SJSA1 (cell line): ENCODE measurements at regions not wholly inside any gene's neighbourhood (a gene's known extent, or its start where the extent isn't known, plus 50 kb on each side); places are given as distances from the start of the nearest gene placed in this dataset.

Experiments used
- DNase-seq, 2 experiments: peaks; one replicate each; pipeline ENCODE4 v3.0.0-alpha.2; 2015 to 2020; ENCODE audit warnings: low spot score in 2 of 2, low read depth in 1 of 2
- H3K27ac ChIP-seq: fragments of 250-450 bp; sonication (Bioruptor Pico); 2 replicates; pipeline ENCODE4 v1.5.1; 2020; ENCODE audit warnings: mild to moderate bottlenecking, moderate library complexity
- H3K27me3 ChIP-seq: fragments of 250-450 bp; sonication (Bioruptor Pico); replicated peaks from 2 replicates; pipeline ENCODE4 v1.5.1; 2020; ENCODE audit warnings: mild to moderate bottlenecking, moderate library complexity
- H3K36me3 ChIP-seq: fragments of 250-450 bp; sonication (Bioruptor Pico); 2 replicates; pipeline ENCODE4 v1.5.1; 2020; ENCODE audit warnings: mild to moderate bottlenecking
- H3K4me1 ChIP-seq: fragments of 250-450 bp; sonication (Bioruptor Pico); replicated peaks from 2 replicates; pipeline ENCODE4 v1.6.1; 2021; ENCODE audit warnings: mild to moderate bottlenecking
- H3K4me3 ChIP-seq: fragments of 250-450 bp; sonication (Bioruptor Pico); 2 replicates; pipeline ENCODE4 v1.5.1; 2020; ENCODE audit warnings: mild to moderate bottlenecking
- H3K9me3 ChIP-seq: fragments of 250-450 bp; sonication (Bioruptor Pico); replicated peaks from 2 replicates; pipeline ENCODE4 v1.5.1; 2020; ENCODE audit warnings: mild to moderate bottlenecking

DNA sequence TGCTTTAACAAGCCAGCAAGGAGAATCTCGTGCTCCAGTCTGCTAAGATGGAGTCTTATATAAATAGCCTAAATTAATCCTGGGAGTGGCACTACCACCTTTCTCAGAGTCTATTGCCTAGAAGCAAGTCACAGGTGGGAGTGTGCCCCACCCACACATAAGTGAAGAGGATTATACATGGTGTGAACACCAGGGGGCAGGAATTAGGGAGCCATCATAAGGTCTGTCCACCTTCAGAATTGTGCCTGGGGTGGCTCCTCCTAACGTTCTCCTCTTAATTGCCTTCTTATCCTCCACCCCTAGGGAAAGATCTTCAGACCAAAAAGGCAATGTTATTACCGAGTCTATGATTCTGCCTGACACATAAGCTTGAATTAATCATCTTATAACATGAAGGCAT is 276.8 kb upstream of the SESN3 start:
- Histone ChIP-seq H3K4me3 (no peak overlapping the region), H3K36me3 (no peaks in the 10 kb centered on the region), H3K27ac (no peak overlapping the region), H3K4me1 (no peaks in the 10 kb centered on the region), H3K27me3 (no peaks in the 10 kb centered on the region), H3K9me3 (no peaks in the 10 kb centered on the region)
- DNase-seq = no peak

DNA sequence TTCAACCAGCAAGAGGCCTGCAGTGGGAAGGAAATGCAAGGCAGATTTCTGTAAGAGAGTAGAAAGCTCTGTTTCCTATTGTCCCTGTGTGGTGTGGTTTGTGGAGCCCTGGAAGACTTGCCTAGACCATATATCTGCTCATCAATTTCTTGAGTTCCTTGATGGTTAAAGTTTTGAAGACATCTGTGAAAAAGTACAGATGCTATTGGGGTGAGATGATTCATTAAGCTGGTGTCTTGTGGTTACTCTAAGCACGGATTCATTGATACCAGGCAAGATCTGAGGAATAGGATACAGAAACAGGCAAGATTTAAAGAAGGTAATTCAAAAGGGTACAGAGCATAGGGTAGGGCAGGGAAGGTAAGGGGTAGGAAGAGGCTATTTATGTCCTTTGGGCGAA is 275.8 kb upstream of the SESN3 start:
- no peaks in the 10 kb centered on the region for H3K9me3 ChIP-seq
- no peak overlapping the region for H3K27ac ChIP-seq
- H3K27me3 ChIP-seq = no peaks in the 10 kb centered on the region
- no peaks in the 10 kb centered on the region for H3K36me3 ChIP-seq
- no peak for DNase-seq
- no peak overlapping the region for H3K4me3 ChIP-seq
- H3K4me1 ChIP-seq = no peaks in the 10 kb centered on the region

- no peak for DNase-seq
- H3K27ac ChIP-seq = no peak overlapping the region
These were observed 275.0 kb upstream of the SESN3 start for GRCh38 chr11:95505927-95506426.

DNA sequence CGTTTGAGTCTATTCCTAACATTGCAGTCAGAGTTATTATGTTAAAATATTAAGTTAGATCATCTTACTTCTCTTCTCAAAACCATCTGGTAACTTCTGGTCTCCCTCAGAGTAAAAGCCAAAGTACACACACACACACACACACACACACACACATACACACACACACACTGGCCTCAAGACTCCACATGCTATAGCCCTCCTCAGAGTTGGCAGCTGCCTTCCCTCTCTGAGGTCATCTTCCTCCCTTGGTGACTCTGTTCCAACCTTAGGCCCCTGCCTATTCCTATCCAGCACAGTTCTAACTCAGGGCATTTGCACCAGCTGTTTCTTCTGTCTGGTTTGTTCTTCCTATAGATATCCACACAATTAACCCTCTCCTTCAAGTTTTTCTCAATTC is 272.0 kb upstream of the SESN3 start:
- no peak for DNase-seq
- Histone ChIP-seq H3K27ac (no peak overlapping the region), H3K4me1 (peaks cover 11% of the 10 kb centered on the region), H3K9me3 (no peaks in the 10 kb centered on the region), H3K27me3 (no peaks in the 10 kb centered on the region), H3K4me3 (no peak overlapping the region), H3K36me3 (no peaks in the 10 kb centered on the region)

More at GRCh38 chr11:95505927-95506426, 275.0 kb upstream of the SESN3 start:
- Histone ChIP-seq H3K9me3 (no peaks in the 10 kb centered on the region), H3K4me1 (no peaks in the 10 kb centered on the region), H3K4me3 (no peak overlapping the region), H3K27me3 (no peaks in the 10 kb centered on the region), H3K36me3 (no peaks in the 10 kb centered on the region)

GRCh38 chr11:95502522-95502921 is 271.5 kb upstream of the SESN3 start:
- Histone ChIP-seq H3K27me3 (no peaks in the 10 kb centered on the region), H3K36me3 (no peaks in the 10 kb centered on the region), H3K4me3 (no peak overlapping the region), H3K27ac (no peak overlapping the region), H3K9me3 (no peaks in the 10 kb centered on the region), H3K4me1 (peaks cover 11% of the 10 kb centered on the region)
- DNase-seq = no peak

GRCh38 chr11:95501761-95502266 is 270.8 kb upstream of the SESN3 start:
- no peaks in the 10 kb centered on the region for H3K36me3 ChIP-seq
- no peak overlapping the region for H3K27ac ChIP-seq
- peaks cover 11% of the 10 kb centered on the region for H3K4me1 ChIP-seq
- no peak for DNase-seq
- no peaks in the 10 kb centered on the region for H3K27me3 ChIP-seq
- no peaks in the 10 kb centered on the region for H3K9me3 ChIP-seq
- no peak overlapping the region for H3K4me3 ChIP-seq

DNA sequence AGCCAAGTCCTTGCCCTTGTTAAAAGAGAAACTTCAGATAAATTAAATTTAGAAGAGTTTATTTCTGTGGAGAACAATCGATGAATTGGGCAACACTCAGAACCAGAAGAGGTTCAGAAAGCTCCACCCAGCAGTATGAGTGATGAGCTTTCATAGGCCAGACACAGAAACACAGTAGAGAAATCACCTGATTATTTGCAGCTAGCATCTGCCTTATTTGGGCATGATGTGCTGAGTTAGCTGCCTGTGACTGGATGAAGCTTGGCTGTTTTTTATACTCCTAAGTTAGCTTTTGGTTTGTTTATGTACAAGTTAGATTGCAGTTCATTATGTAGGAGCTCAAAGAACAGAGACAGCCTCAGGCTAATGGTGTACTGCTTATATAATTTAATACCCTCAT is 269.5 kb upstream of the SESN3 start:
- H3K27ac ChIP-seq = no peak overlapping the region
- DNase-seq = no peak
- peaks cover 11% of the 10 kb centered on the region for H3K4me1 ChIP-seq
- H3K9me3 ChIP-seq = no peaks in the 10 kb centered on the region
- no peaks in the 10 kb centered on the region for H3K27me3 ChIP-seq
- H3K4me3 ChIP-seq = no peak overlapping the region
- H3K36me3 ChIP-seq = no peaks in the 10 kb centered on the region

DNA sequence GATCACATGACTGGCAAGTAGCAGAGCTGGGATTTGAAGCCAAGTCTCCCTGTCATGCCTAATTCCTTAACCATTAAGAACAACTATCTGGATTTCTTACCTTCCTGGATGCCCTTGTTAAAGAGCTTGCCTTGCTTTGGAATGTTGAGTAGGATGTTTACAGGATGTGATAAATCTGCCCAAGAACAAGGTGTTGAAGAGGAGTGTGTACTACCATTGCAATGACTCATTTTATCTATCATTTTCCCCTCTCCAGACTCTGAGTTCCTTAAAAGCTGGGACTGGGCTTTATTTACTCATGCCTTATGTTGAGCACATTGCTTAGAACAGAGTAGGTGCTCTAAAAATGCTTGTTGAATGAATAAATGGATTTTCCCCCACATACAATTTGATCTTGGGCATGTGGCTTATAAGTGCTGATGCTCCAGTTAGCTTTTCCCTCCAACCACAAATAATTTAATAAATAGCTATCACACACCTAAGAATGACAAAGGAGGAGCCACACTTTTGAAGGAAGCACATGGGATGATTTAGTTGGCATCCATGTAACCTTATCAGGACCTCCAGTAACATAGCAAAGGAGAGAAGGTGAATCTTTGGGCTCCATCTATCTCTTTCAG is 268.6 kb upstream of the SESN3 start:
- H3K4me1 ChIP-seq = peaks cover 11% of the 10 kb centered on the region
- no peaks in the 10 kb centered on the region for H3K36me3 ChIP-seq
- no peaks in the 10 kb centered on the region for H3K27me3 ChIP-seq
- peak in 1 of 2 experiments; percentile 15 for DNase-seq
- H3K27ac ChIP-seq = peak overlapping the region; percentile 42; the same call in 1 of the 2 replicates
- H3K9me3 ChIP-seq = no peaks in the 10 kb centered on the region
- H3K4me3 ChIP-seq = no peak overlapping the region

DNA sequence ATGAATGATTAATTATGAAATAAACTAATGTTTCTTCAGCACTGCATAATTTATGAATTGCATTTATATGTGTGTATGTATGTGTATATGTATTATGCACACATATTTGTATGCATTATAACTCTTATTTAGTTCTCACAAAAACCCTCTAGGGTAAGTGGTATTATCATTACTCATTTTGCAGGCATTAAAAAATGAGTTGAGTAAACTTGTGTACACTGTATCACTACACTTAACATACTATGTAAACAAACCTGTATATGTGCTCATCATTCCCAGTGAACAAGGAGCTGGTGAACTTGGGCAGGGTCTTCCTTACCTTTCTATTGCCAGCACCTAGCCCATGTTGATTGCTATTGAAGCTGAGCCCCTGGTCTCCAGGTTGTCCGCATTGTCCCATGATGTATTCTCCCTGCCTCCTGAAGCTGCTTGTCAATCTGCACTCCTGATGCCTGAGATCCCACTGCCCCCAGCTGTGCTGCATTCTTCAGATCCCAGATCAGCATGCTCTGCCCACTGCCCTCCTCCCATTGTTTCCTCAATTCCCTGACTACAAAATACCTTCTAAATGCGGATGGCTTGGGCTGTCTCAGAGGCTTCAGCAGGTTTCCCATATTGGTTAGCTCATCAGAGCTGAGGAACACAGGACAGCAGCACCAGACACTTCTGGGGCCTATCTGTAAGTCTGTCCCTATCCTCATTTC is 267.9 kb upstream of the SESN3 start:
- Histone ChIP-seq H3K27me3 (no peaks in the 10 kb centered on the region), H3K9me3 (no peaks in the 10 kb centered on the region), H3K4me1 (peaks cover 11% of the 10 kb centered on the region), H3K27ac (peak overlapping the region; percentile 42; the same call in 1 of the 2 replicates), H3K36me3 (no peaks in the 10 kb centered on the region), H3K4me3 (no peak overlapping the region)
- DNase-seq = peak in 1 of 2 experiments; percentile 11

DNA sequence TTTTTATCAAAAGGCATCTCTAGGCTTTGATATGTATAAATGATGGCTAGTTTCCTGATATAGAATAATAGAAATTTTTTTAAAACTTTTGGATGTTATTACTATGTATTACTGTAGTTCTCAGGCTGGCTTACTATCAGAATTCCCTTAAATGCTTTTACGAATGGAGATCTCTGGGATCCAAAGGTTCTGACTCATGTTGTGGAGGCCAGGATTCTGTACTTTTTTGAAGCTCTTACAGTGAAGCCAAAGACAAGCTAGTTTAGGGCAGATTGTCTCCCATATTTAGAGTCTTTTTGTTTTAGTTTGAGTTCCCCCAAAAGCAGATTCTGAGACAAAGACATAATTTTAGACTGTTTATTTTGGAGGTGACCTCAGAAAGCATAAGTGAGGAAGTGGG is 265.9 kb upstream of the SESN3 start:
- Histone ChIP-seq H3K36me3 (no peaks in the 10 kb centered on the region), H3K27ac (no peak overlapping the region), H3K9me3 (no peaks in the 10 kb centered on the region), H3K4me3 (no peak overlapping the region), H3K27me3 (no peaks in the 10 kb centered on the region), H3K4me1 (peaks cover 11% of the 10 kb centered on the region)
- no peak for DNase-seq

GRCh38 chr11:95495706-95496105 is 264.7 kb upstream of the SESN3 start:
- H3K4me3 ChIP-seq = no peak overlapping the region
- no peaks in the 10 kb centered on the region for H3K36me3 ChIP-seq

DNA sequence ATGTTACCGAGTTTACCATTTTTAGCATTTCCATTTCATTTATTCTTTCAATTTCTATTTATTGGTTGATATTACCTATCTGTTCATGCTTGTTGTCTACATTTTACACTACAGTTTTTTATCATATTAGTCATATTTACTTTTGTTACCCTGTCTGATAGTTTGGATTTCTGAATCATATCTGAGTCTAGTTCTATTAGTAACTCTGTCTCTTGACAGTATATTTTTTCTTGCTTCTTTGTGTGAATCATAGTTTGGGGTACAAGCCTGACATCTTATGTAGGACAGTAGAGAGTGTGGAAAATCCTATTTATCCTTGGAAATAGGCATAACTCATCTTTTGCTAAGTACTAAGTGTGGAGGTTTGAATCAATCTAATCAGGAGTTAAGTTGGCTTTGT is 263.9 kb upstream of the SESN3 start:
- DNase-seq = no peak
- Histone ChIP-seq H3K9me3 (no peaks in the 10 kb centered on the region), H3K36me3 (no peaks in the 10 kb centered on the region), H3K4me1 (peaks cover 10% of the 10 kb centered on the region), H3K27ac (no peak overlapping the region), H3K27me3 (no peaks in the 10 kb centered on the region), H3K4me3 (no peak overlapping the region)

More at GRCh38 chr11:95495706-95496105, 264.7 kb upstream of the SESN3 start:
- no peak overlapping the region for H3K27ac ChIP-seq
- no peaks in the 10 kb centered on the region for H3K9me3 ChIP-seq
- no peak for DNase-seq
- H3K4me1 ChIP-seq = peaks cover 11% of the 10 kb centered on the region
- no peaks in the 10 kb centered on the region for H3K27me3 ChIP-seq

DNA sequence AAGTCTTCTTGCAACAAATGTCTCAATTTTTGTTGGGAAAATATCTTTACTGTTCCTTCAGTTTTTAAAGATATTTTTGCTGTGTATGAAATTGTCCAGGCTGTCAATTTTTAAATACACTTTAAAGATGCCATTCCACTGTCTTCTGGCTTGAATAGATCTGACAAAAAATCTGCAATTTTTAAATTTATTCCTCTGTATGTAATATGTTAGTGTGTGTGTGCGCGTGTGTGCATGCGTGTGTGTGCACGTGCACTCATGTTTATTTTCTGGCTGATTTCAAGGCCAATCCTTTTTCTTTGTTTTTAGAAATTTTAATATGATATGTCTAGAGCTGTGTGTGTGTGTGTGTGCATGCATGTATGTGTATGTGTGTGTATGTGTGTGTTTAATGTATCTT is 263.2 kb upstream of the SESN3 start:
- no peaks in the 10 kb centered on the region for H3K9me3 ChIP-seq
- no peak overlapping the region for H3K27ac ChIP-seq
- H3K4me3 ChIP-seq = no peak overlapping the region
- DNase-seq = no peak
- peaks cover 3% of the 10 kb centered on the region for H3K4me1 ChIP-seq
- no peaks in the 10 kb centered on the region for H3K36me3 ChIP-seq
- H3K27me3 ChIP-seq = no peaks in the 10 kb centered on the region

GRCh38 chr11:95490625-95491024 is 259.6 kb upstream of the SESN3 start:
- DNase-seq = no peak
- Histone ChIP-seq H3K27me3 (no peaks in the 10 kb centered on the region), H3K9me3 (no peaks in the 10 kb centered on the region), H3K27ac (no peak overlapping the region), H3K4me3 (no peak overlapping the region), H3K4me1 (no peaks in the 10 kb centered on the region; the same call in 1 of the 2 replicates), H3K36me3 (no peaks in the 10 kb centered on the region)
